HG03520 (cell line): ENCODE measurements at regions not wholly inside any gene's neighbourhood (a gene's known extent, or its start where the extent isn't known, plus 50 kb on each side); places are given as distances from the start of the nearest gene placed in this dataset.
"Not testable (repeated sequence)": the region's sequence is repeated elsewhere in the genome, so short reads cannot be mapped to it uniquely, and the experiment has no call there.

Source experiments
- ATAC-seq: cut with Tn5 transposase; IDR thresholded peaks from one replicate; pipeline ENCODE4 v1.9.1; 2021; ENCODE audit warnings: mild to moderate bottlenecking, moderate library complexity; ENCODE audit not compliant: unreplicated experiment

GRCh38 chr3:177356113-177356512 lies 158.8 kb upstream of the TBL1XR1 start:
- ATAC-seq, result no peak

GRCh38 chr3:177356952-177357351 lies 159.7 kb upstream of the TBL1XR1 start:
- no peak for ATAC-seq

DNA sequence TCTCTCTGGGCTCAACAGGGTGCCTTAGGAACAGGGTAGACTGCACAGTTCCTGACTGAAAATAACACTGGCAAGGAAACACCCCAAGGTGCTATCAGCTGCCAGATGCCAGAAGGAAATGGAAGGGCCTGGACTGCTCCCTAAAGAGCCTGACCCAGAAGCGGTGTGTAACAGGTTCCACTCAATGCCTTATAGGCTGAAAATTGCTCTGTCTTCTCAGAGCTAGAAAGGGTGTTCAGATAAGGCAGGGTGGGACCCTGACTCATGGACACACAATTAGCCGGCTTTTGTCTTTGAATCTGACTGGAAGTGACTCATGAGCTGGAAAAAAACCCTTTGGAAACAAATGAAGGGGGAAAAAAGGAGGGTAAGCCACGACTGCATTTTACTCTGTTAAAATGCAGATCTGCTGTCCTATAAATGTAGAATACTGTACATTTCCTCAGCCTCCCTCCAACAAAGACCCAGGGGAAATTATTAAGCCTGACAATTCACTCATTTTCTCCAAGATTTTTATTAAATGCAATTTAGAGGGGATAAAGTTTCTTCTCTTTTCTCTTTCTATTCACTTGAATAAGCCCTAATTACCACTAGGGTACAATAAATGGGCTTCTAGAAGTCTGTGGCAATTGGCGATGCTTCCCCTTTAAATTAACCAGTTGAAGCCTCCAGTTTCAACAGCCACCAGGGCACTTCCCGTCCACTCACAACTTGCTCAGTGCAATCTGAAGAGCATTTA lies 160.2 kb upstream of the TBL1XR1 start:
- no peak for ATAC-seq

GRCh38 chr3:177358091-177358976 lies 161.1 kb upstream of the TBL1XR1 start:
- ATAC-seq, result peak; percentile 49

- ATAC-seq, result peak; percentile 16
Observed at GRCh38 chr3:177358977-177359592, 161.8 kb upstream of the TBL1XR1 start.

- ATAC-seq, result peak; percentile 60
Observed at GRCh38 chr3:177359593-177360357, 162.5 kb upstream of the TBL1XR1 start.

GRCh38 chr3:177361081-177361938 lies 164.0 kb upstream of the TBL1XR1 start:
- ATAC-seq, result no peak

- no peak for ATAC-seq
Observed at GRCh38 chr3:177362626-177363025, 165.3 kb upstream of the TBL1XR1 start.

- no peak for ATAC-seq
Observed at GRCh38 chr3:177364236-177364635, 167.0 kb upstream of the TBL1XR1 start.

DNA sequence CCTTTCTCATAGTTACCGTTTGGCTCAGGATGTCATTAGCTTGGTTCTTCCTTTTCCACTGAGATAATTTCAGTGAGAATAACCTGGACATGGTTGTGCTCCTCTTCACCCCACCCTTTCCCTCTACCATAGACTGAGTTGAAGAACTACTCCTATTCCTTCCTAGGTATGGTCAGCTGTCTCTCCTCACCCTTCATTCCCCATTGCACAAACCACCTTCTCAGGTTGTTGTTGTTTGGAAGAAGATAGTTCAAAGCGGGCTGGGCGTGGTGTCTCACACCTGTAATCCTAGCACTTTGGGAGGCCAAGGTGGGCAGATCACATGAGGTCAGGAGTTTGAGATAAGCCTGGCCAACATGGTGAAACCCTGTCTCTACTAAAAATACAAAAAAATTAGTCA lies 168.0 kb upstream of the TBL1XR1 start:
- not testable (repeated sequence) for ATAC-seq

DNA sequence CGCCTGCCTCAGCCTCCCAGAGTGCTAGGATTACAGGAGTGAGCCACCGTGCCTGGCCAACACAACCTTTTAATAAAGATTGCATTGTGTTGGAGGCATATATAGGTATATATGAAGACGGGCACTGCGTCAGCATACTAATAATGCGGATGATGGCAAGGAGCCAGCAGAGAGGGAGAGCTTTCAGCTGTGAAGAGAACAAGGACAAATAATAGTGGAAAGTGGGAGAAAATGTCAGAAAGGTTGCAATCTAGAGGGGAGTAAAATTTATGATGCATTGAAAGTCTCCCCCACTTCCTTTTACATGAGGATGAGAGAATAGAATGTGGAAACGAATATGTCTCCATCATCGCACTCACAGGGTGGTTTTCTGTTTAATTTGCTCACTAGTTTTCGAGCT lies 170.5 kb upstream of the TBL1XR1 start:
- ATAC-seq, result no peak

DNA sequence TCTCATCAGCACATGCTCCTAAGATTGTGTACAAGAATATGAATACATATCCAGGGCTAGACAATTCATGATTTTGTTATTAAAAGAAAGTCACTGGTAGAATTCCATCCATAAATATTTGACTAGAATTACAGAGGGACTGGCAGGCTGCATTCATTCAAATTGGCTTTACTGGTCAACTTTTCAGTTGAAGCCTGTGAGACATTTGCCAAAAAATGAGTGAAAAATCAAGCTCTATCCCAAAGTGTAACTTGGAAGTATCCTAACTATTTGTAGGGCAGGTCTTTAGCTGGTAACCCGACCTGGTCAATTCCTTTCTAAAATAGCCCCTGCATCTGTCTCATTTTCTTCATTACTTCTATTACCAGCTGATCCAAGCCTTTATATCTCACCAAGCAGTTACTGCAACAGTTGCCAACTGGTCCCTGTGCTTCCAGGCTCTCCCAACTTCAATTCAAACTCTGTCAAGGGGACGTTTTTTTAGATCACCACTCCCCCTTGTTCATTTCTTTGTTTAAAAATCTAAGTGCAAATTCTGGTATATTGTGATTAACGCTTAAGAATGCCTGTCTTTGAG lies 173.1 kb upstream of the TBL1XR1 start:
- no peak for ATAC-seq

- no peak for ATAC-seq
Observed at GRCh38 chr3:177371146-177371545, 173.9 kb upstream of the TBL1XR1 start.

GRCh38 chr3:177371888-177372287 lies 174.6 kb upstream of the TBL1XR1 start:
- ATAC-seq, result no peak

DNA sequence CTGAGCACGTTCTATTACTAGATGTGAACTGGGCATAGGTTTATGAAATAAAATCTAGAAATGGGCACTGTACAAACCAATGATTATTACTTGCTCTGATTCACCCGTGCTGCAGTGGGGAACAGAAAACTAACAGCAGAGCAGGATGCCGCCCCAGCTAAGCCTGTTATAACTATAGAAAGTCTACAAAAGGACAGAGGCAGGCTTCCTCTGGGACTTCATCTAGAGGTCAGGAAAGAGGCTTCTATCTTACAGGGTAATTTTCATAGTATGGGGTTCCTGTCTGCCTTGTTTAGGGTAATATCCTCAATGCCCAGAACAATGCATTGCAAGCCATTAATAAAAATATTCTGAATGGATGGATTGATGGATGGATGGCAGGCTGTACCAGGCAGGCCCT lies 177.0 kb upstream of the TBL1XR1 start:
- ATAC-seq, result no peak

- ATAC-seq, result no peak
Observed at GRCh38 chr3:177375316-177375715, 178.0 kb upstream of the TBL1XR1 start.

DNA sequence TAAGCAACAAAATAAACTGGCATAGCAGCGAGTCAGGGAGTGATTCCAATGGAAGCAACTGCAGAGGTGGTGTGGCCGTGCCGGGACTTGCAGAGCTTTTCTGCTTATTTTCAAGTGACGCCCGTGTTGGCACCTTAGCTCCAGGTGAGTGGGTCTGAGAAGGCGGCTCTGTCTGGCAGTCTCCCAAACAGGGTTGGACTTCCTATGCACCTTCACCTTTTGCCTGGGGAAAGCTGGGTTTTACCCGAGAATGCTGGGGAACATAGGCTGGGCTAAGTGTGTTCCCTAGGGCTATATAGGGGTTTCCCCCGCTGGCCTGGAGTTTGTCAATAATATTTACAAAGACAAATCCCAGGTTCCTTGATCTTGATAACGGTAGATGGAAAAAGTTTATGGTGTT lies 179.9 kb upstream of the TBL1XR1 start:
- no peak for ATAC-seq

DNA sequence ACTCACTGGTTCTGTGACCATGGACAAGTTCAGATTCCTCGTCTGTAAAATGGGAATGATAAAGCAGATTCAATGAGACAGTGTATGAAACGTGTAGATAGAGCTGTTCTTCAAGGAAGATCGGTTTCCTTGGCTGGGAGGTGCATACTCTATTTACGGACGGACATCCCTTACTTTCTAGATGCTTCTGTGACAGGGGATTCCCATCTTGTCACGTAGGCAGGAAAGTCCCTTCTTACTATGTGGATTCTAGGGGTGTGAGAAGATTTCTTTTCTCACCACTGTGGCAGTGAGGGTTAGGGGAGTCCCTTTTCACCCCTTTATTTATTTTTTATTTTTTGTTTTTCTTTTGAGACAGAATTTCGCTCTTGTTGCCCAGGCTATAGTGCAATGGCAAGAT lies 180.9 kb upstream of the TBL1XR1 start:
- peak; percentile 53 for ATAC-seq

GRCh38 chr3:177379045-177379444 lies 181.8 kb upstream of the TBL1XR1 start:
- no peak for ATAC-seq

GRCh38 chr3:177381070-177381469 lies 183.8 kb upstream of the TBL1XR1 start:
- ATAC-seq, result no peak
